ENCODE measurements at regions not wholly inside any gene's neighbourhood (a gene's known extent, or its start where the extent isn't known, plus 50 kb on each side); places are given as distances from the start of the nearest gene placed in this dataset.
A peak's percentile ranks its signal among the peaks of the same experiment; 100 is the strongest.

- intact Hi-C loops (cut with DNase I) = loop anchor here (10.0 kb wide), 1 partner anchor 818 kb away; no protein-coding TSS in a partner anchor
- no peak overlapping the region for H3K27ac ChIP-seq
Measured at GRCh38 chr17:72556944-72557826, 436.4 kb downstream of the SOX9 start.

GRCh38 chr17:72558971-72559476 lies 438.2 kb downstream of the SOX9 start:
- Histone ChIP-seq H3K4me3 (no peak overlapping the region), H3K4me1 (peaks cover 5% of the 10 kb centered on the region), H3K27me3 (no peaks in the 10 kb centered on the region), H3K27ac (no peak overlapping the region), H3K9me3 (no peaks in the 10 kb centered on the region), H3K9ac (ENCODE audit: low read depth in 2 of 2, low read length in 2 of 2) (no peak overlapping the region), H3K36me3 (no peaks in the 10 kb centered on the region)
- DNase-seq = no peak
- TF ChIP-seq CTCF (IDR thresholded peaks at IDR 0.05) = no peak
- intact Hi-C loops (cut with DNase I) = loop anchor here (2.0 to 10.0 kb wide), 2 partner anchors 168 to 816 kb away; no protein-coding TSS in a partner anchor

More at GRCh38 chr17:72556944-72557826, 436.4 kb downstream of the SOX9 start:
- no peaks in the 10 kb centered on the region for H3K9me3 ChIP-seq
- peak; percentile 74 for TF ChIP-seq CTCF (IDR thresholded peaks at IDR 0.05)
- H3K27me3 ChIP-seq = no peaks in the 10 kb centered on the region
- H3K36me3 ChIP-seq = no peaks in the 10 kb centered on the region
- peaks cover 5% of the 10 kb centered on the region for H3K4me1 ChIP-seq
- DNase-seq = peak; percentile 77
- H3K4me3 ChIP-seq = no peak overlapping the region
- H3K9ac ChIP-seq (ENCODE audit: low read depth in 2 of 2, low read length in 2 of 2) = no peak overlapping the region

- peak; percentile 86 for DNase-seq
- Histone ChIP-seq H3K27ac (peak overlapping the region; percentile 62), H3K36me3 (no peaks in the 10 kb centered on the region), H3K27me3 (no peaks in the 10 kb centered on the region), H3K9me3 (no peaks in the 10 kb centered on the region), H3K9ac (ENCODE audit: low read depth in 2 of 2, low read length in 2 of 2) (peak overlapping the region in 1 of 2 donors; percentile 62), H3K4me3 (no peak overlapping the region), H3K4me1 (peaks cover 5% of the 10 kb centered on the region)
- intact Hi-C loops (cut with DNase I) = loop anchor here (5.0 to 10.0 kb wide), 2 partner anchors 97 to 624 kb away; no protein-coding TSS in a partner anchor
- peak; percentile 77 for TF ChIP-seq CTCF (IDR thresholded peaks at IDR 0.05)
Measured at GRCh38 chr17:72560303-72561247, 439.8 kb downstream of the SOX9 start.

- H3K27ac ChIP-seq = peak overlapping the region; percentile 62
- intact Hi-C loops (cut with DNase I) = loop anchor here (5.0 to 10.0 kb wide), 2 partner anchors 96 to 624 kb away; no protein-coding TSS in a partner anchor
- H3K4me1 ChIP-seq = peaks cover 5% of the 10 kb centered on the region
Measured at GRCh38 chr17:72561266-72561665, 440.4 kb downstream of the SOX9 start.

More at GRCh38 chr17:72561266-72561665, 440.4 kb downstream of the SOX9 start:
- no peaks in the 10 kb centered on the region for H3K9me3 ChIP-seq
- no peaks in the 10 kb centered on the region for H3K36me3 ChIP-seq
- H3K27me3 ChIP-seq = no peaks in the 10 kb centered on the region
- no peak overlapping the region for H3K4me3 ChIP-seq
- DNase-seq = no peak
- no peak for TF ChIP-seq CTCF (IDR thresholded peaks at IDR 0.05)
- peak overlapping the region in 1 of 2 donors; percentile 62 for H3K9ac ChIP-seq (ENCODE audit: low read depth in 2 of 2, low read length in 2 of 2)

All from colonic mucosa (tissue), 4 donors.